ENCODE measurements at regions not wholly inside any gene's neighbourhood (a gene's known extent, or its start where the extent isn't known, plus 50 kb on each side); places are given as distances from the start of the nearest gene placed in this dataset.

DNA sequence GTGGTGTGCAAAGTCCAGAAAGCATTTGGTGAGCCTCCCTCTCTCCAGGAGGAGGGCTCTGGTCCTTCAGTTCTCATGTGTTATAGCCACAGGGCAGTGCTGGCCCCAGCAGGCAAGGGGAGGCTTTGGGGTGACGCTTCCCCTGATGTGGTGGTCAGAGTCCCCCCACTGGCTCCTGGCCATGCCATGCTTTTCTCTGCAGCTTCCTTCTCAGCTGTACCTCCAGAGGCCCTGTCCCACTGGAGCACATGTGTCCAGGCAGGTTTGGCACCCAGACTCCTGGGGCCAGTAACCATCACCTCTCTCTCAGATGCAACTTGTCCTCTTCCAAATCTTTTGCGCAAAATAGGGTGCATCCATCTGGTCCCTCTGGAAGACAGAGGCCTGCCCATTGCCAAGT is 233.0 kb upstream of the ZNF32 start:
- H3K9ac ChIP-seq (ENCODE audit: low read length), result no peak overlapping the region
- TF ChIP-seq EZH2phosphoT487 (IDR thresholded peaks at IDR 0.05; ENCODE audit: borderline replicate concordance), result no peak
- no peak for TF ChIP-seq RAD21 (IDR thresholded peaks at IDR 0.05; ENCODE audit: low read depth)
- no peak for TF ChIP-seq ATF3 (IDR thresholded peaks at IDR 0.05)
- TF ChIP-seq, protein P1, sequence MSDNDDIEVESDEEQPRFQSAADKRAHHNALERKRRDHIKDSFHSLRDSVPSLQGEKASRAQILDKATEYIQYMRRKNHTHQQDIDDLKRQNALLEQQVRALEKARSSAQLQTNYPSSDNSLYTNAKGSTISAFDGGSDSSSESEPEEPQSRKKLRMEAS (IDR thresholded peaks at IDR 0.05), result no peak
- TF ChIP-seq POLR2A (IDR thresholded peaks at IDR 0.05; ENCODE audit: borderline replicate concordance, extremely low read depth, insufficient read depth, insufficient read length), result no peak
- TF ChIP-seq JUND (IDR thresholded peaks at IDR 0.05), result no peak
- TF ChIP-seq POLR2AphosphoS5 (IDR thresholded peaks at IDR 0.05; ENCODE audit: low read depth, low read length), result no peak
- TF ChIP-seq ELF1 (IDR thresholded peaks at IDR 0.05; ENCODE audit: borderline replicate concordance, low read depth), result no peak
- TF ChIP-seq REST (IDR thresholded peaks at IDR 0.05; ENCODE audit: low read depth), result no peak
- no peak for TF ChIP-seq ZNF274 (IDR thresholded peaks at IDR 0.05; ENCODE audit: low read depth, low read length)
- TF ChIP-seq SIN3A (IDR thresholded peaks at IDR 0.05; ENCODE audit: low read depth), result no peak
- no peak for TF ChIP-seq TCF7L2 (IDR thresholded peaks at IDR 0.05; ENCODE audit: borderline replicate concordance, extremely low read depth, insufficient read depth, insufficient read length)
- TF ChIP-seq ZFX (IDR thresholded peaks at IDR 0.05), result no peak
- TF ChIP-seq ZBTB33 (IDR thresholded peaks at IDR 0.05; ENCODE audit: extremely low read depth, insufficient replicate concordance, low read length), result no peak
- no peak for TF ChIP-seq EGR1 (IDR thresholded peaks at IDR 0.05; ENCODE audit: low read depth)
- TF ChIP-seq SP1 (IDR thresholded peaks at IDR 0.05; ENCODE audit: low read depth), result no peak
- TF ChIP-seq, protein P2, sequence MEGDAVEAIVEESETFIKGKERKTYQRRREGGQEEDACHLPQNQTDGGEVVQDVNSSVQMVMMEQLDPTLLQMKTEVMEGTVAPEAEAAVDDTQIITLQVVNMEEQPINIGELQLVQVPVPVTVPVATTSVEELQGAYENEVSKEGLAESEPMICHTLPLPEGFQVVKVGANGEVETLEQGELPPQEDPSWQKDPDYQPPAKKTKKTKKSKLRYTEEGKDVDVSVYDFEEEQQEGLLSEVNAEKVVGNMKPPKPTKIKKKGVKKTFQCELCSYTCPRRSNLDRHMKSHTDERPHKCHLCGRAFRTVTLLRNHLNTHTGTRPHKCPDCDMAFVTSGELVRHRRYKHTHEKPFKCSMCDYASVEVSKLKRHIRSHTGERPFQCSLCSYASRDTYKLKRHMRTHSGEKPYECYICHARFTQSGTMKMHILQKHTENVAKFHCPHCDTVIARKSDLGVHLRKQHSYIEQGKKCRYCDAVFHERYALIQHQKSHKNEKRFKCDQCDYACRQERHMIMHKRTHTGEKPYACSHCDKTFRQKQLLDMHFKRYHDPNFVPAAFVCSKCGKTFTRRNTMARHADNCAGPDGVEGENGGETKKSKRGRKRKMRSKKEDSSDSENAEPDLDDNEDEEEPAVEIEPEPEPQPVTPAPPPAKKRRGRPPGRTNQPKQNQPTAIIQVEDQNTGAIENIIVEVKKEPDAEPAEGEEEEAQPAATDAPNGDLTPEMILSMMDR (IDR thresholded peaks at IDR 0.05 in 2 of 3, conservative IDR thresholded peaks at IDR 0.05 in 1 of 3; ENCODE audit: borderline replicate concordance in 1 of 3, insufficient read depth in 1 of 3, low read depth in 2 of 3, low read length in 2 of 3), result no peak
- no peak for TF ChIP-seq CBX3 (IDR thresholded peaks at IDR 0.05; ENCODE audit: low read depth)
- no peak for TF ChIP-seq SRF (IDR thresholded peaks at IDR 0.05; ENCODE audit: low read depth)
- no peak for TF ChIP-seq YY1 (IDR thresholded peaks at IDR 0.05; ENCODE audit: extremely low read depth, insufficient replicate concordance, low read depth, low read length)
- intact Hi-C loops (cut with micrococcal nuclease), result loop anchor here (10.0 kb wide), 1 partner anchor 207 kb away; no protein-coding TSS in a partner anchor
- H3K27ac ChIP-seq (ENCODE audit: low read depth, low read length), result no peak overlapping the region
- no TSS peak for BruUV-seq (replicated peaks)
- H4K20me1 ChIP-seq (ENCODE audit: insufficient read depth), result no peaks in the 10 kb centered on the region
- ChIA-PET RAD21 (ENCODE audit: low non-redundant PET in 1 of 2, low total read pairs in 2 of 2, uncharacterized antibody in 2 of 2, unreplicated experiment in 2 of 2) (no interaction called here), CTCF (no interaction called here), POLR2A (no interaction called here)
- H3K79me2 ChIP-seq (ENCODE audit: insufficient read depth, low read length), result no peaks in the 10 kb centered on the region
- no peak for DNase-seq (ENCODE audit: low read depth, low spot score)
- no peak overlapping the region for H3K4me2 ChIP-seq (ENCODE audit: low read length)
- H3K9me2 ChIP-seq (ENCODE audit: insufficient read depth), result no peaks in the 10 kb centered on the region
- peaks cover 41% of the 10 kb centered on the region for H3K27me3 ChIP-seq (ENCODE audit: insufficient read depth, low read length)
- H3K36me3 ChIP-seq (ENCODE audit: control insufficient read depth in 1 of 2, insufficient read depth in 2 of 2, low read length in 2 of 2), result no peaks in the 10 kb centered on the region
- no peaks in the 10 kb centered on the region for H3K9me3 ChIP-seq (ENCODE audit: control insufficient read depth in 1 of 2, insufficient read depth in 1 of 2, low read depth in 1 of 2, low read length in 2 of 2)
- no peaks in the 10 kb centered on the region for H3K4me1 ChIP-seq (ENCODE audit: control insufficient read depth in 1 of 2, insufficient read depth in 2 of 2, low read length in 2 of 2)
- H2AFZ ChIP-seq (ENCODE audit: low read depth, low read length, poor library complexity, severe bottlenecking), result no peak overlapping the region
- no peak overlapping the region for H3K4me3 ChIP-seq (replicated peaks in 1 of 2; ENCODE audit: low read depth in 1 of 2, low read length in 2 of 2)
- no peak for ATAC-seq

Data from HCT116 (cell line).